ENCODE measurements at regions not wholly inside any gene's neighbourhood (a gene's known extent, or its start where the extent isn't known, plus 50 kb on each side); places are given as distances from the start of the nearest gene placed in this dataset.

DNA sequence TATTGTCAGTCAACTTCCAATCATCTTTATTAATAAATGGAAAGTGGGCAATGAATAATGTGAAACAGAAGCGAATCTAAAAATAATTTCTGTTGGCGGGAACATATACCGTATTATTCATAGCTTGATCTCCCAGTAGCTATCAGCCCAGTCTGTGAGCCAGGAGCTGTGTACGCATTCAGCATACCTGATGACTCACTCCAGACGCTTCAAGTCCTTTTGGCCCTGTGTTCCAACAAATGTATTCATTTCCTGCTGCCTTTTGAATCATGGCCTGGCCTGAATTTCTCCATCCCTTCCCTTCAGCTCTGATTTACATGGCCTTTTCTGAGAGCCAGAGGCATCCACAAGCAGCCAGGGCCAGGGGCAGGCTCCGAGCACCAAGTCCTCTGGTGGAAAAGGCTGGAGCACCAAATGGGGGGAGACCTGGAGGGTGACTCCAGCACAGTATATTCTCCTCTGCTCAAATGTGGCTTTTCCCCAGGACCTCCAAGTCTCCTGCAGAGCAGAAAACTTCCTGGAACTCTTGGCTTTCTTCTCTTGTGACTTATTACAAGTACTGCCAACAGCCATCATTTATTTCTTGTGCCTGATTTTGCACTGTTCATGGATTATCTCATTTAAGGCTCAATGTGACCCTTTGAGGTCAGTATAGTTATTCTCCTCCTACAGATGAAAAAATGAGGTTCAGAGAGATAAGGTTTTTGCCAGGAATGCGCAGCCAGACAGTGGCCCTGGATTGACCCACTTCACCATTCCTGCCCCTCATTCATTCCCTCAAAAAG is 108.7 kb downstream of the EN1 start:
- peak; percentile 91 for DNase-seq (ENCODE audit: low spot score)

- DNase-seq (ENCODE audit: low spot score): no peak
Measured at GRCh38 chr2:118738106-118738505, 109.3 kb downstream of the EN1 start.

- DNase-seq (ENCODE audit: low spot score): no peak
Measured at GRCh38 chr2:118737684-118738083, 109.8 kb downstream of the EN1 start.

- DNase-seq (ENCODE audit: low spot score): peak; percentile 20
Measured at GRCh38 chr2:118732432-118732831, 115.0 kb downstream of the EN1 start.

GRCh38 chr2:118731413-118731812 is 116.0 kb downstream of the EN1 start:
- DNase-seq (ENCODE audit: low spot score): no peak

- no peak for DNase-seq (ENCODE audit: low spot score)
Measured at GRCh38 chr2:118730405-118730804, 117.0 kb downstream of the EN1 start.

DNA sequence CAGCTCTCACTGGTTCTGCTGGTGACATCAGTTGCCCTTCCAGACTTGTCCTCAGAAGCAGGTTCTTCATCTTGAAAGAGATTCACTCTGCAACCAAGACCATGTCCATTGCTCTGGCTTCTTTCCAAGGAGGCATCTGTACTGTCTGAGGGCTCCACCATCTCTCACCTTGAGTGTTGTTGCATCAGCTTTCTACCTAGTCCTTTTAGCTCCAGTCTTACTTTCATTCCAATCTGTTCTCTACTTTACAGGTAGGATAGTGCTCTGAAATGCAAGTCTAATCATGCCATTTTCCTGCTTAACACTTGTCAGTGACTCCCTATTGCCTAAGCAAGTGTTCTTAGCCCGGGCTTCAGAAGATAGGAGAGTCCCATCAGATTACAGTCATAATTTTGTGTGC is 117.7 kb downstream of the EN1 start:
- no peak for DNase-seq (ENCODE audit: low spot score)

DNA sequence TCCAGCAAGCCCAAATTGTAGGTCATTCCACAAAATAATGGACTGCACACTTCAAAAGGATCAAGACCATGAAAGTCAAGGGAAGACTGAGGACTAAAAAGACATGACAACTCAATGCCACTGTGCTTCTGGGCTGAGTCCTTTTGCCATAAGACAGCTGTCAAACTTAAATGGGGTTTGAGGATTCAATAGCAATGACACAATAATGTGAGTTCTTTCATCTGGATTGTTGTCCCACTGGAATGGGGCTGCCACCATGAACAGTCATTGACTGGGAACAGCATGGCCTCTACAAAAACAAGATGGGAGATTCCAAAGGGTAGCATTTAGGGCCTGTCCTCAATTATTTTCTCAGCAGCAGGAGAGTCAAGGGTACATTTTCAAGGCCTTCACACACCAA is 118.5 kb downstream of the EN1 start:
- no peak for DNase-seq (ENCODE audit: low spot score)

DNA sequence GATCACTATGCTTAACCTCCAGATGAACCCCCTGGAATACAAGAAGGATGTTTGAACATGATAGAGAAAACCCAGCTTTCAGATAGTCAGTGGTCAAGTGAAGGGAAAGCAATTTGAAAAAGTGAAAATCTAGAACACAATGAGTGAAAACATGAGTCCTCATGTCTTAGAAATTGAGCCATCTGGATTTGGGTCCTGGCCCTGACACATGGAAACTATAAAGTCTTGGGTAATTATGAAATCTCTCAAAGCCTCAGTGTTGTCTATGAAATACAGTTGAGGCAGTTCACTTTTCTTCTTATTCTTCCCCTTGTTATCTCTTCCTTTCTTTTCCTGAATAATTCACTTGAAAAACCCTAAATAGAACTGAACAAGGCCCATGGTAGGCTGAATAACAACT is 120.6 kb downstream of the EN1 start:
- no peak for DNase-seq (ENCODE audit: low spot score)

GRCh38 chr2:118723394-118723793 is 124.1 kb downstream of the EN1 start:
- peak; percentile 84 for DNase-seq (ENCODE audit: low spot score)

DNA sequence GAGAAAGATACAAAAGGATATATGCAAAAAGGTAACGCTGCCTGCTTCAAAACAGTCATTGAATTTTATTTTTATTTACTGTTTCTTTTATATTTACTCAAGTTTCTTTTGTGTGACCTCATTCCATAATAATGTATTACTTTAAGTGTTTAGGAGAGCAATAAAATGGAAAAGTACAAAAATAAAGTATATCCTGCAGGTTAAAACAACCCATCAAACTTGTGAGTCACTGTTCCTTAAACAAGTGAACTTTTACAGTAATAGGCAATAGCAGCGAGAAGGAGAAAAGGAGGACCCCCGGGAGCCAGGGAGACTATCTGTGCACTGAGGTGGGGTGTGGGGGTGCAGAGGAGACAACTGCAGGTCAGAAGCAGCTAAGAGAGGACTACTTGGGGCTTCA is 124.5 kb downstream of the EN1 start:
- no peak for DNase-seq (ENCODE audit: low spot score)

GRCh38 chr2:118721817-118722551 is 125.5 kb downstream of the EN1 start:
- DNase-seq (ENCODE audit: low spot score): no peak

DNA sequence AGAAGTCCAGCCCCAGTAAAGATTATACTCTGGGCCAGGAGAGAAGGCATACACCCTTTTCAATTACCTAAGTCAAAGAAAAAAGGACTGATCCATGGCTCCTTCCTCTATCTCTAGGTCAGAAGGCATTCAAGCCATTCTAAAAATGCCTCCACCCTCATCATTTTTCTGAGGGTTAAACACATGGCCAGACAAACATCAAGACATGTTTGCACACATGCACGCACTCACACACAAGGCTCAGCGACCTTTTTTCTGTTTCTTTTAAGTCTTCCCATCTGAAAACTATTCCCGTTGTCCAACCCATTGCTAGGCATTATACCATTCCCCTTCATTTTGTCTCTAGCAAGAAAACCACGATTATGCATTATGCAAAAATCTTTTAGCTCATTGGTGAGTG is 126.6 kb downstream of the EN1 start:
- DNase-seq (ENCODE audit: low spot score): no peak

DNA sequence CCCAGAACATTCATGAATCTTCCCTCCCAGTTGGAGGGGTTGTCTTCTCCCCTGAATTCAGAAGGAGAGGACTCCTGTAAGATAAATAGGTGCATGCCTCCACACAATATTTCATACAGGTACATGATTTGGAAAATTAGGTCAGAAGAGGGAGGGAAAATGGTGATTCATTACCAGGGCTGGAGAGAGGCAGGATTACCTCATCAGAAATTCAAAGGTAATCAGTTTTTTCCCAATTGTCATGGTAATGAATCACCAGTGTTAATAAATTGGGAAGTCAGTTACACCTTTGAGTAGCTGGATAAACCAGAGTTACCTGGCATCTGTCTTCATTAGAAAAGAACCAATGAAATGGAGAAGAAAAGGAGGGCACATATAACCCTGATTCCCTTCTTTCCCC is 128.5 kb downstream of the EN1 start:
- no peak for DNase-seq (ENCODE audit: low spot score)

- no peak for DNase-seq (ENCODE audit: low spot score)
Measured at GRCh38 chr2:118716102-118716501, 131.3 kb downstream of the EN1 start.

DNA sequence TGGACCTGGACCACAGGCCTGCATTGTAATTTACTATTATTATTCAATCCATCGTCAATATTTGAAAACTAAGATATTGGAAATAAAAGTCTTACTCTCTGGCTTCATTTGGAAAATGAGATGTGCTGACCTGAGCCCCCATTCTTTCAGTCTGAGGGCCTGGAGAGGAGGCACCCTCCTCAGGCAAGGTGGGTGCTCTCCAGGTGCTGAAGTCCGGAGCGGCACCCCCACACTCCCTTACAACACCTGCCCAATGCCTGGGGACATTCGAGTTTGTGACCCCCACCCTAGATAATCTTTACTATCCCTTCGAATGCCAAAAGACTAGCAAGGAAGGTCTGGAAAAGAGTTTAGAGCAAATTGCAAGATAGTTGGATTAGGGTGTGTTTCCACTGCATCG is 133.3 kb downstream of the EN1 start:
- no peak for DNase-seq (ENCODE audit: low spot score)

DNA sequence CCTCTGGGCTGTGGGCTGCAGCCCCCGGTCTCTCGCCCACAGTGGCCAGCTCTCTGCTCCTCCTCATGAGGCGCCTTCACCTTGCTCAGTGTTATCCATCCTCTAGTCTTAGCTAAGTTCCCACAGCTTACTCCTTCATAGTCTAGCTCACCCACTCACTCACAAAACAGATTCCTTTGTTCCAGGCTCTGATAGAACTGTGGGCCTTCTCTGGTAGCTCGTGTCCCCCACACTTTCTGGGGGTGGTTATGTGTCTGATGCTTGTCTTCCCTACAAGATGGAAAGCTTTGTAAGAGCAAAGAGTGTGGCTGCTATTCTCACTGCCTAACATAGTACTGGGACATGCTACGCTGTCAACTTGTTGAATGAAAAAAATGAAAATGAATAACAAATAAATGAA is 135.8 kb downstream of the EN1 start:
- DNase-seq (ENCODE audit: low spot score): no peak

DNA sequence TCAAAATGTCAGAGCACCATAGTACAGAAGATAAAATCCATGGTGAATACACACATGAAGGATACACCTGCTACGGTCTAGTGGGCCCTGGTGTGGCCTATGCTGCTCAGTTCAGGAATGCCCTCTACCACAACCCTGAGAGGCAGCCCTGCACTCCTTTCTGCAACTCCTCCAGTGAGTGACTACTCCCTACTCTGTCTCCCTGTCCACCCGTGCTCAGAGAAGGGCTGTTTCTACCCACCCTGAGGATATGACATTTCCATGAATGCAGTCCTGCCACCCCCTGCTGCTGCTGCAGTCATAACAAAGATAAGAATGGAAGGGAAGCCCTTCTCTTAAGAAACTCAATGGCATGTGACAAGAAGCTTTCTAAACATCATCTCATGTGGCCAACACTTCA is 137.0 kb downstream of the EN1 start:
- no peak for DNase-seq (ENCODE audit: low spot score)

- DNase-seq (ENCODE audit: low spot score): no peak
Measured at GRCh38 chr2:118709786-118710185, 137.7 kb downstream of the EN1 start.

DNA sequence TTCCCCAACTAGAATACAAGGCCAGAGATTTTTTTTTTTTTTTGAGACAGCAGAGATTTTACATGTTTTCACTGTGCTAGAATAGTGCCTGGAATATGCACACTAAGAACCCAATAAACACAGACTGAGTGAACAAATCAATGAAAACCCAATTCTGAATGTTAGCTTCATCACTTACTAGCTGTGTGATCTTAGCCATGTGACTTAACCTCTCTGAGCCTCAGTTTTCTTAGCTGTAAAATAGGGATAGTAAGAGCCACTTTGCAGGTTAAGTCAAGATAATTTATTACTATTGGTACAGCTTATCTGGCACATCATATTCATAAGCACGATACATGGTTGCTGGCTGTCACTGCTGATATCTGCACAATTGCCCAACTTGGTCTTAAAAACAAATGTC is 140.6 kb downstream of the EN1 start:
- no peak for DNase-seq (ENCODE audit: low spot score)

GRCh38 chr2:118706371-118706770 is 141.1 kb downstream of the EN1 start:
- no peak for DNase-seq (ENCODE audit: low spot score)

- peak; percentile 74 for DNase-seq (ENCODE audit: low spot score)
Measured at GRCh38 chr2:118705032-118705431, 142.4 kb downstream of the EN1 start.

- DNase-seq (ENCODE audit: low spot score): no peak
Measured at GRCh38 chr2:118699447-118700175, 147.8 kb downstream of the EN1 start.
